ENCODE measurements at regions not wholly inside any gene's neighbourhood (a gene's known extent, or its start where the extent isn't known, plus 50 kb on each side); places are given as distances from the start of the nearest gene placed in this dataset.
A peak's percentile ranks its signal among the peaks of the same experiment; 100 is the strongest.

- Histone ChIP-seq H3K27ac (peak overlapping the region in 1 of 2 donors; percentile 29), H3K4me1 (replicated peaks in 1 of 2) (peaks cover 51 to 56% of the 10 kb centered on the region in 2 donors), H3K4me3 (no peak overlapping the region)
- ATAC-seq (replicated peaks in 6 of 8) = no peak
- 73 to 100% (median 85%) methylated on average over 1 to 12 of the region's 19 CpGs; no CpG with 5 or more reads in 6 of the 10 experiments for WGBS, 10 experiments
- in situ Hi-C loops (cut with MboI; ENCODE audit: low pct_unique_long_range_greater_than_20kb in 2 of 9, low sequenced_read_pairs in 9 of 9, unreplicated experiment in 9 of 9) = no loop called here
Observed at GRCh38 chr4:1562371-1562770, 121.7 kb downstream of the FAM53A start.

GRCh38 chr4:1561286-1561990 is 122.7 kb downstream of the FAM53A start:
- Histone ChIP-seq H3K27ac (no peak overlapping the region), H3K4me3 (no peak overlapping the region), H3K4me1 (replicated peaks in 1 of 2) (peaks cover 52 to 57% of the 10 kb centered on the region in 2 donors)
- WGBS, 10 experiments = 80 to 93% (median 87%) methylated on average over 2 to 8 of the region's 26 CpGs; no CpG with 5 or more reads in 5 of the 10 experiments
- in situ Hi-C loops (cut with MboI; ENCODE audit: low pct_unique_long_range_greater_than_20kb in 2 of 9, low sequenced_read_pairs in 9 of 9, unreplicated experiment in 9 of 9) = no loop called here
- ATAC-seq (replicated peaks in 6 of 8) = no peak

- Histone ChIP-seq H3K4me3 (no peak overlapping the region), H3K27ac (no peak overlapping the region), H3K4me1 (replicated peaks in 1 of 2) (peaks cover 45 to 49% of the 10 kb centered on the region in 2 donors)
- no peak for ATAC-seq (replicated peaks in 6 of 8)
- WGBS, 10 experiments = 52 to 92% (median 77%) methylated on average over 1 to 24 of the region's 40 CpGs; no CpG with 5 or more reads in 1 of the 10 experiments
- in situ Hi-C loops (cut with MboI; ENCODE audit: low pct_unique_long_range_greater_than_20kb in 2 of 9, low sequenced_read_pairs in 9 of 9, unreplicated experiment in 9 of 9) = no loop called here
Observed at GRCh38 chr4:1559896-1560650, 124.0 kb downstream of the FAM53A start.

GRCh38 chr4:1558205-1558604 is 125.9 kb downstream of the FAM53A start:
- in situ Hi-C loops (cut with MboI; ENCODE audit: low pct_unique_long_range_greater_than_20kb in 2 of 9, low sequenced_read_pairs in 9 of 9, unreplicated experiment in 9 of 9) = no loop called here
- 8 to 70% (median 40%) methylated on average over 1 to 3 of the region's 10 CpGs; no CpG with 5 or more reads in 5 of the 10 experiments for WGBS, 10 experiments
- no peak overlapping the region for H3K27ac ChIP-seq
- H3K4me3 ChIP-seq = no peak overlapping the region
- H3K4me1 ChIP-seq (replicated peaks in 1 of 2) = peaks cover 31 to 32% of the 10 kb centered on the region in 2 donors
- peak in 3 of 8 experiments; percentile 25 to 37 (median 37) for ATAC-seq (replicated peaks in 6 of 8)

GRCh38 chr4:1557221-1557597 is 126.9 kb downstream of the FAM53A start:
- in situ Hi-C loops (cut with MboI; ENCODE audit: low pct_unique_long_range_greater_than_20kb in 2 of 9, low sequenced_read_pairs in 9 of 9, unreplicated experiment in 9 of 9) = no loop called here
- H3K4me3 ChIP-seq = peak overlapping the region in 1 of 5 donors; percentile 7
- H3K4me1 ChIP-seq (replicated peaks in 1 of 2) = peaks cover 22 to 26% of the 10 kb centered on the region in 2 donors
- no peak overlapping the region for H3K27ac ChIP-seq
- 0 to 86% (median 60%) methylated on average over 1 to 7 of the region's 13 CpGs; no CpG with 5 or more reads in 1 of the 10 experiments for WGBS, 10 experiments
- ATAC-seq (replicated peaks in 6 of 8) = peak in 5 of 8 experiments; percentile 2 to 76 (median 55)

GRCh38 chr4:1556541-1557220 is 127.4 kb downstream of the FAM53A start:
- 6 to 62% (median 16%) methylated on average over 4 to 15 of the region's 31 CpGs; no CpG with 5 or more reads in 4 of the 10 experiments for WGBS, 10 experiments
- in situ Hi-C loops (cut with MboI; ENCODE audit: low pct_unique_long_range_greater_than_20kb in 2 of 9, low sequenced_read_pairs in 9 of 9, unreplicated experiment in 9 of 9) = no loop called here
- Histone ChIP-seq H3K27ac (no peak overlapping the region), H3K4me3 (peak overlapping the region in 1 of 5 donors; percentile 7), H3K4me1 (replicated peaks in 1 of 2) (peaks cover 17 to 20% of the 10 kb centered on the region in 2 donors)
- ATAC-seq (replicated peaks in 6 of 8) = peak; percentile 69 to 92 (median 86)

- no peak overlapping the region for H3K4me3 ChIP-seq
- in situ Hi-C loops (cut with MboI; ENCODE audit: low pct_unique_long_range_greater_than_20kb in 2 of 9, low sequenced_read_pairs in 9 of 9, unreplicated experiment in 9 of 9) = no loop called here
- H3K4me1 ChIP-seq (replicated peaks in 1 of 2) = peaks cover 12 to 15% of the 10 kb centered on the region in 2 donors
- H3K27ac ChIP-seq = no peak overlapping the region
- WGBS, 10 experiments = 20 to 100% methylated on average over 1 of the region's 16 CpGs; no CpG with 5 or more reads in 8 of the 10 experiments
- ATAC-seq (replicated peaks in 6 of 8) = no peak
Observed at GRCh38 chr4:1554876-1555265, 129.2 kb downstream of the FAM53A start.

- WGBS, 10 experiments = 90% methylated on average over 2 of the region's 26 CpGs; no CpG with 5 or more reads in 9 of the 10 experiments
- in situ Hi-C loops (cut with MboI; ENCODE audit: low pct_unique_long_range_greater_than_20kb in 2 of 9, low sequenced_read_pairs in 9 of 9, unreplicated experiment in 9 of 9) = no loop called here
Observed at GRCh38 chr4:1554246-1554875, 129.8 kb downstream of the FAM53A start.

GRCh38 chr4:1553365-1553764 is 130.7 kb downstream of the FAM53A start:
- in situ Hi-C loops (cut with MboI; ENCODE audit: low pct_unique_long_range_greater_than_20kb in 2 of 9, low sequenced_read_pairs in 9 of 9, unreplicated experiment in 9 of 9) = no loop called here
- Histone ChIP-seq H3K4me1 (replicated peaks in 1 of 2) (peaks cover 22 to 27% of the 10 kb centered on the region in 2 donors), H3K27ac (no peak overlapping the region), H3K4me3 (no peak overlapping the region)
- WGBS, 10 experiments = 10 to 100% methylated on average over 2 of the region's 18 CpGs; no CpG with 5 or more reads in 8 of the 10 experiments
- ATAC-seq (replicated peaks in 6 of 8) = no peak

More at GRCh38 chr4:1554246-1554875, 129.8 kb downstream of the FAM53A start:
- no peak overlapping the region for H3K27ac ChIP-seq
- H3K4me1 ChIP-seq (replicated peaks in 1 of 2) = peaks cover 12 to 17% of the 10 kb centered on the region in 2 donors
- no peak overlapping the region for H3K4me3 ChIP-seq
- ATAC-seq (replicated peaks in 6 of 8) = no peak

GRCh38 chr4:1552451-1552850 is 131.7 kb downstream of the FAM53A start:
- in situ Hi-C loops (cut with MboI; ENCODE audit: low pct_unique_long_range_greater_than_20kb in 2 of 9, low sequenced_read_pairs in 9 of 9, unreplicated experiment in 9 of 9) = no loop called here
- H3K4me1 ChIP-seq (replicated peaks in 1 of 2) = peaks cover 28 to 36% of the 10 kb centered on the region in 2 donors
- WGBS, 10 experiments = 40 to 100% (median 75%) methylated on average over 1 to 5 of the region's 17 CpGs; no CpG with 5 or more reads in 5 of the 10 experiments
- H3K27ac ChIP-seq = no peak overlapping the region
- no peak overlapping the region for H3K4me3 ChIP-seq
- ATAC-seq (replicated peaks in 6 of 8) = no peak

- in situ Hi-C loops (cut with MboI; ENCODE audit: low pct_unique_long_range_greater_than_20kb in 2 of 9, low sequenced_read_pairs in 9 of 9, unreplicated experiment in 9 of 9) = no loop called here
Observed at GRCh38 chr4:1551211-1551610, 132.9 kb downstream of the FAM53A start.

GRCh38 chr4:1550122-1551070 is 133.7 kb downstream of the FAM53A start:
- in situ Hi-C loops (cut with MboI; ENCODE audit: low pct_unique_long_range_greater_than_20kb in 2 of 9, low sequenced_read_pairs in 9 of 9, unreplicated experiment in 9 of 9) = no loop called here
- no CpG with 5 or more reads among the region's 26 CpGs for WGBS, 10 experiments
- Histone ChIP-seq H3K4me3 (no peak overlapping the region), H3K4me1 (replicated peaks in 1 of 2) (peaks cover 20 to 31% of the 10 kb centered on the region in 2 donors), H3K27ac (no peak overlapping the region)
- ATAC-seq (replicated peaks in 6 of 8) = no peak

More at GRCh38 chr4:1551211-1551610, 132.9 kb downstream of the FAM53A start:
- H3K4me3 ChIP-seq = no peak overlapping the region
- no peak overlapping the region for H3K27ac ChIP-seq
- peaks cover 21 to 31% of the 10 kb centered on the region in 2 donors for H3K4me1 ChIP-seq (replicated peaks in 1 of 2)
- no peak for ATAC-seq (replicated peaks in 6 of 8)
- 0 to 90% methylated on average over 1 to 2 of the region's 6 CpGs; no CpG with 5 or more reads in 8 of the 10 experiments for WGBS, 10 experiments

Measured in motor neuron (in vitro differentiated cells).